CD14-positive monocyte (primary cell): ENCODE measurements at regions not wholly inside any gene's neighbourhood (a gene's known extent, or its start where the extent isn't known, plus 50 kb on each side); places are given as distances from the start of the nearest gene placed in this dataset.

ENCODE experiments used
- DNase-seq, 3 donors: peaks; one replicate each; pipeline ENCODE4 v3.0.0-alpha.2; 2011 to 2022
- H2AFZ ChIP-seq: 2 replicates; pipeline ENCODE4 v1.6.0; 2012; ENCODE audit warnings: mild to moderate bottlenecking, low read depth, low read length, inconsistent platforms; ENCODE audit not compliant: insufficient read depth, poor library complexity, severe bottlenecking
- H3K27ac ChIP-seq, 2 donors: 1 replicate in 1 of 2; 2 replicates in 1 of 2; pipeline ENCODE4 v1.5.1; 2012 to 2013; ENCODE audit warnings: low read length in 2 of 2, control low read depth in 1 of 2, inconsistent platforms in 1 of 2, low read depth in 1 of 2, mild to moderate bottlenecking in 1 of 2
- H3K27me3 ChIP-seq, 2 donors: one replicate each; pipeline versions ENCODE4 v1.6.0 to v1.6.1; 2011 to 2013; ENCODE audit warnings: low read length in 2 of 2; ENCODE audit not compliant: control insufficient read depth in 2 of 2, insufficient read depth in 2 of 2
- H3K36me3 ChIP-seq, 2 donors: replicated peaks in 1 of 2; 1 replicate in 1 of 2; 2 replicates in 1 of 2; pipeline versions ENCODE4 v1.5.1 to v1.6.1; 2012 to 2013; ENCODE audit warnings: low read length in 2 of 2, control low read depth in 1 of 2, inconsistent platforms in 1 of 2, mild to moderate bottlenecking in 1 of 2; ENCODE audit not compliant: insufficient read depth in 2 of 2, control insufficient read depth in 1 of 2
- H3K4me1 ChIP-seq, 2 donors: 1 replicate in 1 of 2; 2 replicates in 1 of 2; pipeline versions ENCODE4 v1.5.1 to v1.6.1; 2012 to 2013; ENCODE audit warnings: low read length in 2 of 2, control low read depth in 1 of 2, inconsistent platforms in 1 of 2, mild to moderate bottlenecking in 1 of 2, moderate library complexity in 1 of 2; ENCODE audit not compliant: insufficient read depth in 2 of 2, control insufficient read depth in 1 of 2
- H3K4me2 ChIP-seq: replicated peaks from 2 replicates; pipeline ENCODE3; 2012; ENCODE audit warnings: low read length, moderate library complexity, mild to moderate bottlenecking; ENCODE audit not compliant: poor library complexity, severe bottlenecking; ENCODE audit errors: extremely low read depth
- H3K4me3 ChIP-seq, 3 experiments: fragments of 200-600 bp in 1 of 3; sonication (generic) in 1 of 3; replicated peaks in 1 of 3; 1 replicate in 2 of 3; 2 replicates in 1 of 3; pipeline ENCODE4 v1.5.1; 2011 to 2013; ENCODE audit warnings: low read length in 3 of 3, mild to moderate bottlenecking in 3 of 3, control low read depth in 2 of 3, low read depth in 2 of 3, inconsistent platforms in 1 of 3, moderate library complexity in 1 of 3
- H3K79me2 ChIP-seq: 2 replicates; pipeline ENCODE4 v1.6.0; 2012; ENCODE audit warnings: mild to moderate bottlenecking, control low read depth, inconsistent platforms, low read length, moderate library complexity; ENCODE audit not compliant: insufficient read depth
- H3K9ac ChIP-seq: 2 replicates; pipeline ENCODE4 v1.6.0; 2017; ENCODE audit warnings: low read length, mild to moderate bottlenecking; ENCODE audit not compliant: insufficient read depth, poor library complexity, severe bottlenecking
- H3K9me3 ChIP-seq, 2 donors: replicated peaks in 1 of 2; 1 replicate in 1 of 2; 2 replicates in 1 of 2; pipeline versions ENCODE4 v1.5.1 to v1.6.1; 2012 to 2013; ENCODE audit warnings: low read length in 2 of 2, control low read depth in 1 of 2; ENCODE audit not compliant: control insufficient read depth in 1 of 2, insufficient read depth in 1 of 2
- H4K20me1 ChIP-seq: 2 replicates; pipeline ENCODE4 v1.6.0; 2012; ENCODE audit warnings: mild to moderate bottlenecking, low read length, control low read depth, moderate library complexity; ENCODE audit not compliant: insufficient read depth
- H3K27ac Mint-ChIP-seq, 7 donors: one replicate each; pipeline ENCODE4 v1.8.0; 2020; ENCODE audit warnings: mild to moderate bottlenecking in 7 of 7, mixed read lengths in 7 of 7, moderate library complexity in 6 of 7, inconsistent platforms in 2 of 7
- H3K27me3 Mint-ChIP-seq, 3 donors: one replicate each; pipeline ENCODE4 v1.8.0; 2021 to 2022; ENCODE audit warnings: low read depth in 3 of 3, mild to moderate bottlenecking in 3 of 3, mixed read lengths in 3 of 3, moderate library complexity in 3 of 3, inconsistent platforms in 1 of 3
- H3K36me3 Mint-ChIP-seq, 2 donors: one replicate each; pipeline ENCODE4 v1.8.0; 2020; ENCODE audit warnings: mixed read lengths in 2 of 2, inconsistent platforms in 1 of 2, mild to moderate bottlenecking in 1 of 2
- H3K4me1 Mint-ChIP-seq: one replicate; pipeline ENCODE4 v1.8.0; 2020; ENCODE audit warnings: mild to moderate bottlenecking, mixed read lengths
- H3K4me3 Mint-ChIP-seq, 2 donors: one replicate each; pipeline ENCODE4 v1.8.0; 2020; ENCODE audit warnings: mild to moderate bottlenecking in 2 of 2, mixed read lengths in 2 of 2, moderate library complexity in 1 of 2
- H3K9me3 Mint-ChIP-seq, 7 donors: one replicate each; pipeline ENCODE4 v1.8.0; 2020 to 2022; ENCODE audit warnings: mixed read lengths in 7 of 7, mild to moderate bottlenecking in 6 of 7, moderate library complexity in 6 of 7, inconsistent platforms in 2 of 7
- WGBS: methylation state at CpG from one replicate; pipeline ENCODE4 v1.1.5; 2013; ENCODE audit warnings: missing lambda C conversion rate; ENCODE audit not compliant: insufficient coverage; 5-methylcytosine and 5-hydroxymethylcytosine counted together
- intact Hi-C, 2 donors: fragments of 100-400 bp; cut with micrococcal nuclease; formaldehyde crosslinking; loops; one replicate each; pipeline versions ENCODE4 v1.15.0 to v1.15.1; 2023
- TF ChIP-seq, protein P1 (sequence below): fragments of 200-600 bp; IDR thresholded peaks from one replicate; pipeline ENCODE4 v1.8.0; 2022; ENCODE audit warnings: antibody characterized with exemption, mild to moderate bottlenecking

DNA sequence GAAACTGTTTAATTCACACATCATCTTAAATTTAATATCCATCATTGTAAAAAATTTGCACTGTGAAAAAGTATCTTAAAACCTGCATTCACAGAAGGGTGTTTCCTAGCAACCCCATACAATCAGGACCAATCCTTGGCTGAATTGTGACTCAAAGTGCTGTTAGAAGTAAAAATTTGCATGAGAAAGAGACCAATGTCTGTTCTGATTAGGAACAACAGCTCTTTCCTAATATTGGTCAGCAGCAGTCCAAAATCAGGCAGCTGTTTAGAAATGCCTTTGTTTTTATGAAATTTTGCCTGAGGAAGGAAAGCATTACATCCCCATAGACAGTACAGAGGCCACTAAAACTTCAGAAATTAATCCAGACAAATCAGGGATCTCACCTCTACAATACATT, 987.0 kb downstream of the HACE1 start:
- H3K4me2 ChIP-seq = no peak overlapping the region
- Mint-ChIP-seq H3K27me3 (no peaks in the 10 kb centered on the region), H3K4me3 (no peak overlapping the region), H3K4me1 (no peaks in the 10 kb centered on the region), H3K27ac (no peak overlapping the region), H3K36me3 (no peaks in the 10 kb centered on the region), H3K9me3 (peaks cover 0 to 6% (median 3%) of the 10 kb centered on the region in 7 donors)
- no peak overlapping the region for H2AFZ ChIP-seq
- H3K4me3 ChIP-seq = no peak overlapping the region
- no peaks in the 10 kb centered on the region for H3K4me1 ChIP-seq
- H3K9me3 ChIP-seq = peaks cover 0 to 6% of the 10 kb centered on the region in 2 donors
- H3K9ac ChIP-seq = no peak overlapping the region
- H4K20me1 ChIP-seq = no peaks in the 10 kb centered on the region
- intact Hi-C loops = no loop called here
- H3K27me3 ChIP-seq = no peaks in the 10 kb centered on the region
- H3K27ac ChIP-seq = no peak overlapping the region
- TF ChIP-seq, protein P1, sequence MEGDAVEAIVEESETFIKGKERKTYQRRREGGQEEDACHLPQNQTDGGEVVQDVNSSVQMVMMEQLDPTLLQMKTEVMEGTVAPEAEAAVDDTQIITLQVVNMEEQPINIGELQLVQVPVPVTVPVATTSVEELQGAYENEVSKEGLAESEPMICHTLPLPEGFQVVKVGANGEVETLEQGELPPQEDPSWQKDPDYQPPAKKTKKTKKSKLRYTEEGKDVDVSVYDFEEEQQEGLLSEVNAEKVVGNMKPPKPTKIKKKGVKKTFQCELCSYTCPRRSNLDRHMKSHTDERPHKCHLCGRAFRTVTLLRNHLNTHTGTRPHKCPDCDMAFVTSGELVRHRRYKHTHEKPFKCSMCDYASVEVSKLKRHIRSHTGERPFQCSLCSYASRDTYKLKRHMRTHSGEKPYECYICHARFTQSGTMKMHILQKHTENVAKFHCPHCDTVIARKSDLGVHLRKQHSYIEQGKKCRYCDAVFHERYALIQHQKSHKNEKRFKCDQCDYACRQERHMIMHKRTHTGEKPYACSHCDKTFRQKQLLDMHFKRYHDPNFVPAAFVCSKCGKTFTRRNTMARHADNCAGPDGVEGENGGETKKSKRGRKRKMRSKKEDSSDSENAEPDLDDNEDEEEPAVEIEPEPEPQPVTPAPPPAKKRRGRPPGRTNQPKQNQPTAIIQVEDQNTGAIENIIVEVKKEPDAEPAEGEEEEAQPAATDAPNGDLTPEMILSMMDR = no peak
- DNase-seq = no peak
- H3K79me2 ChIP-seq = no peaks in the 10 kb centered on the region
- no peaks in the 10 kb centered on the region for H3K36me3 ChIP-seq

DNA sequence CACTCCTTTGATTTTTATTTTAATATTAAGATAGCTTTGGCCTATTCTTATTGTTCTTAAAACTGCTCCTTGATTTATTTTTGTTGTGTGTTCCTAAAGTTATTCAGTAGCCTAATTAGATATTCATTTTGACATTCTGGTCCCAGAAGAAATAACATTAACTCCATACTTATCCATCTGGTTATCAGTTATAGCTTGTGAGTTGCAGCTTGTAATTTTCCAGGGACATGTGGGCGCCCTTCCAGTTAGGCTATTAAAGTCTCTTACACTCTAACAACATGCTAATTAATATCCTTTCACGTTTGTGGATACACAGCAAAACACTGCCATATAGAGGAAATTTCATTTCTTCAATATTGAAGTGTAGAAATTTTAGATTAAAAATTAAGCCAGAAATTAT, 987.5 kb downstream of the HACE1 start:
- Histone ChIP-seq H3K27ac (no peak overlapping the region), H3K79me2 (no peaks in the 10 kb centered on the region), H3K4me1 (no peaks in the 10 kb centered on the region), H4K20me1 (no peaks in the 10 kb centered on the region), H3K9me3 (peaks cover 0 to 6% of the 10 kb centered on the region in 2 donors), H3K27me3 (no peaks in the 10 kb centered on the region), H3K9ac (no peak overlapping the region), H3K36me3 (no peaks in the 10 kb centered on the region), H3K4me3 (no peak overlapping the region), H3K4me2 (no peak overlapping the region), H2AFZ (no peak overlapping the region)
- Mint-ChIP-seq H3K4me3 (no peak overlapping the region), H3K27me3 (no peaks in the 10 kb centered on the region), H3K9me3 (peaks cover 0 to 6% (median 3%) of the 10 kb centered on the region in 7 donors), H3K4me1 (no peaks in the 10 kb centered on the region), H3K27ac (no peak overlapping the region), H3K36me3 (no peaks in the 10 kb centered on the region)
- TF ChIP-seq, protein P1 = no peak
- intact Hi-C loops = no loop called here
- DNase-seq = no peak
- no CpG with 5 or more reads among the region's 2 CpGs for whole genome bisulfite sequencing
